ENCODE measurements at regions not wholly inside any gene's neighbourhood (a gene's known extent, or its start where the extent isn't known, plus 50 kb on each side); places are given as distances from the start of the nearest gene placed in this dataset.
"Not testable (repeated sequence)": the region's sequence is repeated elsewhere in the genome, so short reads cannot be mapped to it uniquely, and the experiment has no call there.

GRCh38 chrX:1020634-1021166 is 191.7 kb downstream of the CRLF2 start:
- no peak overlapping the region for H2BK5ac ChIP-seq (ENCODE audit: low read depth, low read length, poor library complexity, severe bottlenecking)
- H2BK15ac ChIP-seq (ENCODE audit: low read depth, low read length): no peak overlapping the region
- no peak for DNase-seq
- H3K14ac ChIP-seq (replicated peaks; ENCODE audit: low read depth, low read length): no peak overlapping the region
- no peak overlapping the region for H3K4ac ChIP-seq (ENCODE audit: low read depth, low read length)
- ATAC-seq (ENCODE audit: low read depth): no peak
- 86% methylated on average over 2 of the region's 3 CpGs; no CpG with 5 or more reads in 1 of the 2 experiments for WGBS, 2 experiments (ENCODE audit: extremely low coverage in 2 of 2, insufficient read length in 1 of 2)
- no peak overlapping the region for H2BK120ac ChIP-seq (ENCODE audit: low read depth, low read length)
- BruUV-seq (replicated peaks): no TSS peak
- no peak overlapping the region for H4K91ac ChIP-seq (ENCODE audit: insufficient read depth, low read depth, low read length)
- no peaks in the 10 kb centered on the region for H3K36me3 ChIP-seq (ENCODE audit: control insufficient read depth, insufficient read depth, low read length)
- H3K9me1 ChIP-seq (ENCODE audit: insufficient read depth, low read length): no peaks in the 10 kb centered on the region
- no peaks in the 10 kb centered on the region for H3K27me3 ChIP-seq (ENCODE audit: control insufficient read depth, insufficient read depth, low read length)
- no peak overlapping the region for H2AFZ ChIP-seq (replicated peaks; ENCODE audit: low read length, poor library complexity)
- intact Hi-C loops (cut with micrococcal nuclease): no loop called here
- no peaks in the 10 kb centered on the region for H3K4me1 ChIP-seq (ENCODE audit: control insufficient read depth, insufficient read depth, low read length)
- H3K27ac ChIP-seq (ENCODE audit: insufficient read depth, low read length): no peak overlapping the region
- H3K9me3 ChIP-seq (ENCODE audit: control insufficient read depth, insufficient read depth, low read length): peaks cover 32% of the 10 kb centered on the region; the same call in 1 of the 2 replicates
- no peak for TF ChIP-seq USF2 (IDR thresholded peaks at IDR 0.05; ENCODE audit: low read depth, low read length)
- TF ChIP-seq CTCF (conservative IDR thresholded peaks at IDR 0.05; ENCODE audit: low read depth, low read length): no peak
- no peak for TF ChIP-seq CEBPB (IDR thresholded peaks at IDR 0.05; ENCODE audit: low read depth, low read length)
- TF ChIP-seq RAD21 (IDR thresholded peaks at IDR 0.05; ENCODE audit: low read length): no peak
- TF ChIP-seq FOS (IDR thresholded peaks at IDR 0.05; ENCODE audit: low read depth, low read length): no peak
- no peak for TF ChIP-seq BHLHE40 (IDR thresholded peaks at IDR 0.05; ENCODE audit: low read depth, low read length)
- TF ChIP-seq RFX5 (IDR thresholded peaks at IDR 0.05; ENCODE audit: low read depth, low read length): no peak
- CTCF ChIA-PET: no interaction called here
- H3K23ac ChIP-seq (ENCODE audit: low read depth, low read length): no peak overlapping the region
- no peak overlapping the region for H4K5ac ChIP-seq (ENCODE audit: low read depth, low read length)
- H3K4me3 ChIP-seq (ENCODE audit: insufficient read depth, low read depth, low read length): no peak overlapping the region
- no peak overlapping the region for H3K4me2 ChIP-seq (ENCODE audit: low read depth, low read length)
- dilution Hi-C loops (cut with HindIII; ENCODE audit: low sequenced_read_pairs, unreplicated experiment): no loop called here
- no peaks in the 10 kb centered on the region for H4K20me1 ChIP-seq (ENCODE audit: insufficient read depth, low read length)
- H3K79me1 ChIP-seq (ENCODE audit: low read depth in 1 of 2, low read length in 2 of 2): no peaks in the 10 kb centered on the region
- H2AK5ac ChIP-seq (ENCODE audit: low read depth, low read length): no peak overlapping the region
- H2BK20ac ChIP-seq (ENCODE audit: low read depth, low read length): no peak overlapping the region
- no peak overlapping the region for H3K9ac ChIP-seq (ENCODE audit: low read depth, low read length)
- no peak overlapping the region for H3K56ac ChIP-seq (ENCODE audit: extremely low read depth, insufficient read depth, low read length)
- H3K18ac ChIP-seq (ENCODE audit: low read depth, low read length): no peak overlapping the region
- H2AK9ac ChIP-seq (replicated peaks; ENCODE audit: low read depth, low read length, poor library complexity): no peak overlapping the region
- POLR2A ChIA-PET (ENCODE audit: unreplicated experiment): no interaction called here
- in situ Hi-C loops (cut with MboI; ENCODE audit: low sequenced_read_pairs): no loop called here
- H4K8ac ChIP-seq (ENCODE audit: low read depth in 2 of 2, low read length in 2 of 2): no peak overlapping the region

- H3K23ac ChIP-seq (ENCODE audit: low read depth, low read length); H2BK5ac ChIP-seq (ENCODE audit: low read depth, low read length, poor library complexity, severe bottlenecking); H3K56ac ChIP-seq (ENCODE audit: extremely low read depth, insufficient read depth, low read length); H2AK5ac ChIP-seq (ENCODE audit: low read depth, low read length); ATAC-seq (ENCODE audit: low read depth); H3K4me3 ChIP-seq (ENCODE audit: insufficient read depth, low read depth, low read length); intact Hi-C loops (cut with micrococcal nuclease); H2AFZ ChIP-seq (replicated peaks; ENCODE audit: low read length, poor library complexity); H3K18ac ChIP-seq (ENCODE audit: low read depth, low read length); H3K4me1 ChIP-seq (ENCODE audit: control insufficient read depth, insufficient read depth, low read length); H4K8ac ChIP-seq (ENCODE audit: low read depth in 2 of 2, low read length in 2 of 2); H4K20me1 ChIP-seq (ENCODE audit: insufficient read depth, low read length); H3K9me1 ChIP-seq (ENCODE audit: insufficient read depth, low read length); BruUV-seq (replicated peaks); H3K79me1 ChIP-seq (ENCODE audit: low read depth in 1 of 2, low read length in 2 of 2); DNase-seq; H3K4me2 ChIP-seq (ENCODE audit: low read depth, low read length); in situ Hi-C loops (cut with MboI; ENCODE audit: low sequenced_read_pairs); H3K9ac ChIP-seq (ENCODE audit: low read depth, low read length); H3K14ac ChIP-seq (replicated peaks; ENCODE audit: low read depth, low read length); H2BK120ac ChIP-seq (ENCODE audit: low read depth, low read length); H4K91ac ChIP-seq (ENCODE audit: insufficient read depth, low read depth, low read length); H2BK15ac ChIP-seq (ENCODE audit: low read depth, low read length); H2BK20ac ChIP-seq (ENCODE audit: low read depth, low read length); H3K36me3 ChIP-seq (ENCODE audit: control insufficient read depth, insufficient read depth, low read length); H3K27ac ChIP-seq (ENCODE audit: insufficient read depth, low read length); H3K4ac ChIP-seq (ENCODE audit: low read depth, low read length); H4K5ac ChIP-seq (ENCODE audit: low read depth, low read length); CTCF ChIA-PET; dilution Hi-C loops (cut with HindIII; ENCODE audit: low sequenced_read_pairs, unreplicated experiment); POLR2A ChIA-PET (ENCODE audit: unreplicated experiment); H3K27me3 ChIP-seq (ENCODE audit: control insufficient read depth, insufficient read depth, low read length); H2AK9ac ChIP-seq (replicated peaks; ENCODE audit: low read depth, low read length, poor library complexity): not testable (repeated sequence)
- no CpG with 5 or more reads among the region's 15 CpGs for WGBS, 2 experiments (ENCODE audit: extremely low coverage in 2 of 2, insufficient read length in 1 of 2)
- H3K9me3 ChIP-seq (ENCODE audit: control insufficient read depth, insufficient read depth, low read length): peaks cover 27% of the 10 kb centered on the region; the same call in 1 of the 2 replicates
Observed at GRCh38 chrX:1016926-1017325, 195.5 kb downstream of the CRLF2 start.
